HG03520 (cell line): ENCODE measurements at regions not wholly inside any gene's neighbourhood (a gene's known extent, or its start where the extent isn't known, plus 50 kb on each side); places are given as distances from the start of the nearest gene placed in this dataset.

Source experiments
- ATAC-seq: cut with Tn5 transposase; IDR thresholded peaks from one replicate; pipeline ENCODE4 v1.9.1; 2021; ENCODE audit warnings: mild to moderate bottlenecking, moderate library complexity; ENCODE audit not compliant: unreplicated experiment

DNA sequence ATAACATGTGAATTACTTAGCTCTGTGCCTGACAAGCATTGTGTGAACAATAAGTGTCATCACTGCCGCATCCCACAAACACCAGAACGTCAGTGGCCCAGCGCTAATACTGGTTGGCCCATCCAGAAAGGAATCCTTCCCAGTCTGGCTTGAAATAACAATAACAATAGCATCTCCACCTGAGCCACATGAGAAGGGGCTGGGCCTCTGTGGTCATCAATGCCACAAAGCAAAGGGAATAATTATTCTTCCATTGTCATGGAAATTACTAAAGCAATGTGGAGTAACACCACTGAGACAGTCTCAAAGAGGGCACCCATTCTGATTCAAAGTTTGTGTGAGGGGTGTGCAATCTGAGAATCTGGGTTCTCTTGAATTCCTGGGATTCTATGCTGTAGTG lies 105.7 kb upstream of the INHBA start:
- no peak for ATAC-seq

DNA sequence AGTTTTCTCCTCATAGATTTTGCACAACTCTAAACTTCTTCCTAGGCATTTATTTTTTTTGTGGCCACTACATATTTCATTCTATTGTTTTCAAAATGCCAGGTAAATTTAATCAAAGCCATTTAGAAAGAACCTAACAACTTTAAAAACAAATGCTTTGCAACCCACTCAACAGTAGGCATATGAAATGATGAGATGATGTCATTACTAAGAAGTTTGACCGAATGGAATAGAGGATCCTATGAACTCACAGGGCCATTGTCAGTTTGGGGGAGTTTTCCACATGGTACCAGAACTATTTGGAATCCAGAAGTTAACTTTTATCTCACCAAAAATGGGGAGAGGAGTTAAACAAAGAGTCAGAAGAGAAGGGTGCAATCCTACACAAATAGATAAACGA lies 100.7 kb upstream of the INHBA start:
- no peak for ATAC-seq

DNA sequence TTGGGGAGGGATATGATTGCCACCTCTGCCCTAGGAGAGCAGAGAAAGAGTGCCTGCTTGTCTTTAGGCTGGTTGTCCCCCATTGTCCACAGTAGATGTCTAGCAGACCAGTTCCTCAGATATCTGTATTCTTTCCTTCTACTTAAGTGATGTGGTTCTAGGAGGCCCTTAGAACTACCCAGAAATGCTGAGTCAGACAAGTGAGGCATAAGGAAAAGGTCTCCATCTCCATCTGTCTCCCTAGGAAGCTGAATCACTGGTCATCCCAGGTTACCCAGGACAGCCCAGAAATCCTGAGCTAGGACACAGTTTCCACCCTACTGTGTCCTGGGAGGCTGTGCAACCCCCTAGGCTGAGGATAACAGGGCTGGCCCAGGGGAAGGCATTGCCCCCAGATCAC lies 93.4 kb upstream of the INHBA start:
- no peak for ATAC-seq

DNA sequence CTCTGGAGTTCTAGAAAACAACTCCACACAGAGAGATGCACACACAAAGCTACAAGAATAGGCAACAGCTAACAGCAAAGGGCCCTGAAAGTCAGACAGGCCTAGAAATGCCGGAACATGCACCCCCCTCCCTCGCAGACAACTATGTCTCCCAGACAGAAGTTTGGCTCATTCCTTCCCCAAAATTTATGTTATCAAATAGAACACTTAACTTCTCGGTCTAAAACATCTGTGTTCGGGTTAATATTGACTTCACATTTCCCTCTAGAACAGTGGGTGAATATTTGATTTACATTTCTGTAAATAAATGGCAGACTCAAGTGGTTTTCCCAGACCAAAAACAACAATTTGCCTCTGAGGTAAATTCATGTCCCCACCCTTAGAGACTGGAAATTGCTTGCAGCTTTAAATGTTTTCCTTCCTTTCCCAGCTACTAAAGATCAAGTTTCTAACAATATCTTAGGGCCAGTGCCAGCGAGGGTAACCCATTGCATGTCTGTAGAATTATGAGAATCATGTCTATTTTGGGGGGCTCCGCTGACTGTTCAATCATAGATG lies 92.5 kb upstream of the INHBA start:
- no peak for ATAC-seq

DNA sequence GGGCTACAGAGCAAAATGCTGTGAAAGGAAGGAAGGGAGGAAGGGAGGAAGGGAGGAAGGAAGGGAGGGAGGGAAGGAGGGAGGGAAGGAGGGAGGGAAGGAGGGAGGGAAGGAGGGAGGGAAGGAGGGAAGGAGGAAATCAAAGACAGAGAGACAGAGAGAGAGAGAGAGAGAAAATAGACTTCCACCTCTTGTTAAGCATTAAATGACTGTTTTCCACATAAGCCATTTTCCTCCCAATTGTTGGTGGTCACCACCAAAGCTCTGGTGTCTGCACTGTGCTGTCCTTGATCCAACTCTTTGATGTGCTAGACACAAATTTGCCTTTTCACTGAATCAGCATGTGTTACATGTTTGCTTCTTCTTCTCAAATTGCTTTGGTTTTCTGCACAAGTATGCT lies 90.7 kb upstream of the INHBA start:
- no peak for ATAC-seq

DNA sequence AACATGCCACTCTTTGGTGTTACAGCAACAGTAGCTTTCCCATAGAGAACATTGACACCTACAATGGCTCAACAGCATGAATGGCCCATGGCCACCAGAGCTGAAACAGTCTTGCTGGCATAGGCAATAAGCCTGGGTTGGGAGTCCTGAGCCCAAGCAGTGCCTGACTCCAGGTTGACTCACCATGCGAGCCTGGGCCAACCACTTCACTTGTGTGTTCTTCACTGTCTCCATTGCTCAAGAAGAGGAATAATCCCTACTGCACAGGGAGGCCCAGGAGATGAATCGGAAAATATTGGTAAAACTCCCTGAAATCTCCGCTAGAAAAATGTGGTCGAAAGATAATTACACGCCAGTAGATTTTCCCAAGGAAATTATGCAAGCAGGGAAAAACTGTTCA lies 89.2 kb upstream of the INHBA start:
- no peak for ATAC-seq

DNA sequence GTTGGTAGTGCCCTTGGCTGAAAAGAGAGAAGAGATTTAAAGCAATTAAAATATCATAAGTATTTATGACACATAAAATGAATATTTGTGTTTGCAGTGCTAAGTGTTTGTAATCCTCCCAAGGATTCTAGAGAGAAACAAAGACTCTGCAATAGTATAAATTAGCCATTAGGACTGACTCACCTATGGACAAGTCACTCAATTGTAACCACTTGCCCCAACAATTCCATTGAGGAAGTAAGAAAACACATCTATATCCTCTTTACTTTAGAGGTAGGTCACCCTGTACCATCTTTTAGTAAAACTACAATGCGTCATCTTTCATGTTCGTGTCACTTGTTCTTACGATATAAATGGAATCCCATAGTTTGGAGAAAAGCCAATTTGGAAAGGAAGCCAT lies 85.7 kb upstream of the INHBA start:
- no peak for ATAC-seq

DNA sequence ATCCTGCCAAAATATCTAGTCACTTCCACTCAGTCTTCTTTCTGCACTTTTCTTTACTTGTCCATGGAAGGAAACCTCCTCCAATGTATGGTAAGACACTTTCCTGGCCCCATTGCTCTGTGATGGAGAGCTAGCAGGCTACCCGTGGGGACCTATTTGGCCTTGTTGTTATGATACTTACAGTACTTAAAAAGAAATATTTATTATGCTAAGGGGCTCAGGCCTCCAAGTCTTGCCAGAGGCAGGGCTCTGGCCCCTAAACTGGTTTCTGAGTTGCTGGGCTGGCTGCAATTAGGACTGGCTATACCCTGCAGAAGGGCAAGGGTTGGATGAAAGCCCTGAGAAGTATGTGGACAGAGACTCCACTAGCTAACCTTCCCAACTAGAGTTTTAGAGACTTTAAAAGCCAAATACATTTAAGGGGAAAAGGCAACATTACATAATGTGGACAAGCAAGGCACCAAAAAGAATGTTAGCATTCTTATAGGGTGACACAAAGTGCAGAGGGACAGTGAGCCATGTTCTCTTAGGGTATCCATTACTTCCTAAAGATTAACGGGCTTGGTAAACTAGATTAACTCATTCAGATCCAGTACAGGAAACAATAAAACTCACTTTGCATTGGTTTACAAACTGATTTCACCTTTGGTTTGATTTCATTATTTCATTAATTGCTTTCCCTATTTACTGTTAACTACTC lies 84.9 kb upstream of the INHBA start:
- ATAC-seq: no peak

DNA sequence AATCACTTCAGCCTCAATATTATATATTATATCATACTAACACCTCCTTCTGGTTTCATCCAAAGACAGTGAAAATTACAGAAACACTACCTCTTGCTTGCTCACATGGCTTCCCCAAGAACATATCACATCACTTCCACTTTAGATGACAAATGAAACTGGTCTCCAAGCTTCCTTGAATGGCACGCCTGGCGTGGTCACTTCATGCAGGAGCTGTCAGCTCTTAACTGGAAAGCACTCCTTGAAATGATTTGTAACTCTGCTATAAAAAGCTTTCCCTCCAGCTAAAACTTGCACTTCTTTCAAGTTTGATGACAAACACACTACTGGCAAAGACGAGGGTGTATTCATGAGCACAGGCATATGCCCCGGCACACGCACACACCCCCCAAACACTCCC lies 84.1 kb upstream of the INHBA start:
- no peak for ATAC-seq

DNA sequence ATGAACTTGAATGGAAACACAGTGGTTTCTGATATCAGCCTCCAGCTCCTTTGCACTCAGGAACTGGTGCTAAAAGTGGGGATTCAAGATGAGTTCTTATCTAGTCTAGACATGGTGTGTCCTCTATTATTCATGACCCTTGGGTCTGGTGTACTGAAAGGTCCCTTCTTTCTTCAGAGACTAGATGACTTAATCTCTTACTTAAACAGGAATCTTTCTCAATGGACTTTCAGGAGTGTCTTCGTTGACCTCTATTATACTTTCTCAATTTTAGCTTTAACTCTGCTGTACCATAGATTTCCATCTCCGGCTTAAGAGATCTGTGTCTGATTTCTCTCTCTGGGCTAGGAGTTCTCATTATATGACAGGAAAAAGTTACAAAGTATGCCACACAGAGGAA lies 83.5 kb upstream of the INHBA start:
- ATAC-seq: no peak

DNA sequence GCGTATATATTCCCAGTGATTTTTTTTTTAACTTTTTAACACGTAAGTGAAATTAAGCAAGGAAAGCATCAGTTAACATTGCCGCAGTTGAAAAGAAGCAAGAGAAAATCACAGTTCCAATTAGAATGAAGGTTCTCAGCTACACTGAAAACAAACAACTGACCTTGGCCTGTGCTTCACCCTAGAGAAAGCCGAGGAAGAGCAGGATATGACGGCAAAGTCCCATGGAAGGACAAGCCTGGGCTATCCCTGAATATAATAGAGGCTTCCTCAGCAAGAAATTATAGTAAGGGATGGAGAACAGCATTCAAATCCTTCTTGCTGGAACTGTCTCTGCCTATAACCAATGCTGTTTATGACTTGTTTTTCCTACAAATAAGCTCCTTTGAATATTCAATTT lies 83.0 kb upstream of the INHBA start:
- ATAC-seq: no peak

DNA sequence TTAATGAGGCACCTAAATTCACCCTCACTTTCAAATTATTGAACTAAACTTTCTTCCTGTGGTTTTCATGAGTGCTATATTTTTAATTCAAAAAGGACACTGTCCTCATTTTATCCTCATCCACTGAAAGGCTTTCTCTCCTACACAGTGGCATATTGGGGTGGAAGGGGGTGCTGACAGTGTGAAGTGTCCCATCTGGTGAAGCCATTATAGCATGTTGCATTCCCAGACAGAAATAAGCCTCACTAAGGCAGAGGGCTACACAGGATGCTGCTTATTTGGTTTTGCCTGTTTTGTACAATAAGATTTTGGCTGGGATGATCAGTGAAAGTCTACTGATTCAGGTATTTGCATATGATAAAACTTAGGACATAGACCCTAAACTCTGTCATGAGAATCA lies 82.4 kb upstream of the INHBA start:
- no peak for ATAC-seq

DNA sequence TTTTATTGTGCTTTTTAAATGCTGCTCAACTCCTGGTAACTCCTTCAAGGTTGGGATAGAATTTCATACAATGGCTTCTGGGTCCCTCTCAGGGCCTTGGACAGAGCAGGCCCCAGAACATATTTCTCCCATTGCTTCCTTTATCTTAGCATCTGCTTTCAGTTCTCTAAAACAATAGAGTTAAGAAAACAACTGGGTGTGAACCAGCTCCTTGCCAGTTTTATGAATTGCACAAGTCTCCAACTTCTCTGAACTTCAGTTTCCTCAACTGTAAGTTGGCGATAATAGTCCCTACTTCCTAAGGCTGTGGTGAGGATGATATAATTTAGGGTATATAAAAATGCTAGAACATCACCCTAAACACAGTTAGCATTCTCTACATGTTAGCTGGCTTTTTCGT lies 77.0 kb upstream of the INHBA start:
- no peak for ATAC-seq

DNA sequence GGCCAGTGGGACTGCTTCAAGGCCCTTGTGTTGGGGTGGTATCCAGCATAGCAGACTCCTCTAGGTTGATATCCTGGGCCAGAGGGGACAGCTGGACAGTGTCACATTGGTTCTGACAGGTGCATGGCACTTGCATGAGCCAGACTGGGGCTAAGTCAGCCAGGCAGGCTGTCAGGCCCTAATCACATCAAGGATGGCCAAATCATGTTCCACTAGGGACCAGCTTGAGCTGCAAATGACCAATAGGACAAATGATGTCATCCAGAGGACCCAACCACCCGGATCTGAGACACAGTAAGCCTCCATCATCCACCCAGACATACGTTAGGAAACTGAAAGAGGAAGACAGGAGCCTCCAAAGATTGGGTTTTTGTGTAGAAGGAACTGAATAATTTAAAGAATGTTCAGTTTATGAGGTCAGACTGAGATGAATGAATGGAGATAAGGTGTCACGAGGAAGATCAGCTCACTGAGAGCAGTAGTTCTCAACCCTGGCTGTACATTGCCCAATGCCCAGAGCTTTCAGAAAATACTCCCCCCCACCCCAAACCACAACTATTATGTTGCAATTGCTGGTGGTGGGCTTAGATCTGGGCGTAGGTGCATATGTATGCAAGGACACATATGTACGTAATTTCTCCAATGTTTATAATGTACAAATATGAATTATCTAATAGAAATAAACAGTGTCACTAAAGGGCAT lies 75.2 kb upstream of the INHBA start:
- ATAC-seq: no peak

DNA sequence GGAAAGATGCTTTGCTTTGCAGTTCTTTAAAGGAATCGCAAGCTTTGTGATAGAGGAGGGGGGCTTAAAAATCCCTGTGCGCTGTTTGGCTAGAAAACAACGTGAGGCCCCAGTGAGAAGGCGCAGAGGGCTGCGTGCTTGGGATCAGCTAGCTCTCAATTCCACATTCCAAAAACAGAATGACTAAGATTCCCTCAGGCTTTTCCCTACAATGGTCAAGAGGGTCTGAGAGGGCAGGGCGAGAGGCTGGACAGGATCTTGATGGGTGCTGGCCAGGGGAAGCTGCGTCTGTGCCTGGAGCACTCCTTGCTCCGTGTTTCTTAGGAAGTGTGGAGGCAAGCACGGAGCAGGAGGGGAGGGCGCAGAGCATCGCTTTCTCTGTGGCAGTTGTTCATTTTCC lies 72.1 kb upstream of the INHBA start:
- no peak for ATAC-seq

DNA sequence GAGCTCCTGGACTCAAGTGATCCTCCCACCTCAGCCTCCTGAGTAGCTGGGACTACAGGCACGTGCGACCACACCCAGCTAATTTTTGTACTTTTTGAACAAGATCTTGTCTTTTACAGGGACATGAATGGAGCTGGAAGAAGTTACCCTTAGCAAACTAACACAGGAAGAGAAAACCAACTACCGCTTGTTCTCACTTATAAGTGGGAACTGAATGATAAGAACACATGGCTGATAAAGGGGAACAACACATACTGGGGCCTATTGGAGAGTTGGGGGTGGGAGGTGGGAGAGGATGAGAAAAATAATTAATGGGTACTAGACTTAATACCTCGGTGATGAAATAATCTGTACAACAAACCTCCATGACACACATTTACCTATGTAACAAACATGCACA lies 70.9 kb upstream of the INHBA start:
- ATAC-seq: no peak

DNA sequence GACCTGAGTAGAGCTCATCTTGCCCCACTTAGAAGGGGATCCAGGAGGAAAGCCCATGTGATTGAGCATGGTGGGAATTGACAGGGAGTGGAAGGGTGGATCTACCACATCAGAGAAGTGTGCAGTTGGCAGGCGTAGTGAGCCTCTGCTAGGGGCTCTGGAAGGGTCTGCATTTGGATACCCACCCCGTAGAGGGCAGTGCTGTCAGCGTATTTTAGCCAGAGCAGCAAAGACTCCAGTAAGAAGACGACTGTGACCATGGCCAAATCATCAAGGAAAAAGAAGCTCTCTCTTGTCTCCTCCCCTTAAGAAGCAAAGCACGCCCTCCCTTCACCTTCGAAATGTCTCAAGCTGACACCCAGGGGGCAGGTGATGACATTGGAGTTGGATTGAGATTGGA lies 68.8 kb upstream of the INHBA start:
- no peak for ATAC-seq

DNA sequence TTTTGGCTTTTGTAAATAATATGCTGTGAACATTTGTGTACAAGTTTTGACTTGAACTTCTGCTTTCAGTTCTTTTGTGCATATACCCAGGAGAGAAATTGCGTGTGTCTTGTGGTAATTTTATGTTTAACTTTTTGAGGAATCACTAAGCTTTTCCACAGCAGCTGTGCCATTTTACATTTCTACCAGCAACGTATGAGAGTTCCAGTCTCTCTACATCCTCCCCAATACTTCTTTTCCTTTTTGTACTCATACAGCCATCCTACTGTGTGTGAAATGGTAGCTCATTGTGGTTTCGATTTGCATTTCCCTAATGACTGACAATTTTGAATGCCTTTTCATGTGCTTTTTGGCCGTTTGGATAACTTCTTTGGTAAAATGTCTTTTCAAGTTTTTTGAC lies 66.3 kb upstream of the INHBA start:
- ATAC-seq: no peak

DNA sequence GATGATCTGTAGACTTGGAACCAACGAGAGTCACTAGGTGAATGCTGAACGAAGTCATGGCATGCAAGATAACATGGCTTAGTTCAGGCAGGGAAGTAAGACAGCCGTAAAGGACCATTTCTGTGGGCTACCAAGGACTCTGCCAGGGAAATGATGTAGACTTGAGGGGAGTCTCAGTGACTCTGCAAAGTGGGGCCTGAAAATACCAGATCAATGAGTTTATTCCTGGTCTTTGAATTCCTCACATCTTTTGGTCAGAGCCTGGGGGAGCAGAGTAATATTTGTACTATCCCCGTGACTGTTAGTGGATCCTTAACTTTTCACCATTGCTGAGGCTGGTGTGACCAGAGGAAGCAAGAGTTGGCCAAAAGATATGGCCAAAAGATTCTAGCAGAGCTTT lies 60.7 kb upstream of the INHBA start:
- ATAC-seq: no peak

DNA sequence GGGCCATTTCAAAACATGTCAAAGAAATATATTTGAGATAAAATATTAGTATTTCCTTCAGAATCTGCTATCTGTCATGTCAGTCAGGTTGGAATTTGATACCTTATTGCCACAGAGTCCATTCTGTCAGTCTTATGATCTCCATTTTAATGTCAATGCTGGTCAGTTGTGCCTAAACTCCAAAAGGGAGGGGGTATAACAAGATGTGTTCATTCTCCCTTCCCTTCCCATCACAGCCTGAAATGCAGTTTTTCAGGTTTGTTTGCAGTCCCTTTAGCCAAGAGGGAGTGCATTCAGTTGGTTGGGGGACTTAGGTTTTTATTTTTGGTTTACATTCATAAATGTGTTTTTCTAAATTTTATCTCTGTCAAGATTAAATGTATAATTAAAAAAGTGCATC lies 59.8 kb upstream of the INHBA start:
- no peak for ATAC-seq

DNA sequence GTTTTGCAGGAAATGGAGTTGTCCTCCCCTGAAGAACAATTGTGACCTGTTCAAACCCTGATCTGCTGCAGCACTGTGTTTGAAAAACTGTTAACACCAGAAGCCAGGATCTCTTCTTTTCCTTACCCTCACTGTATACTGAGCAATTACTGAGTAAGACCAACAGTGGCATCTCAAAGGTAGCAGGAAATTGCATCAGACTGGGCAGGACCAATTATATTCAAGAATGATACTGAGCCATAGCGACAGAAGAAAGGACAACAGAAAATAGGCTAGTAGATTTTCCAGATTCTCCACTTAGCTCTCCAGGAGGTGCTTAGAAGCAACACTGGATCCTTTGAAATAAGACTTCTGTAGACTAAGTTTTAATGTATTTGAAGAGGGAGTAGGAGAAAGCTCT lies 57.4 kb upstream of the INHBA start:
- no peak for ATAC-seq

DNA sequence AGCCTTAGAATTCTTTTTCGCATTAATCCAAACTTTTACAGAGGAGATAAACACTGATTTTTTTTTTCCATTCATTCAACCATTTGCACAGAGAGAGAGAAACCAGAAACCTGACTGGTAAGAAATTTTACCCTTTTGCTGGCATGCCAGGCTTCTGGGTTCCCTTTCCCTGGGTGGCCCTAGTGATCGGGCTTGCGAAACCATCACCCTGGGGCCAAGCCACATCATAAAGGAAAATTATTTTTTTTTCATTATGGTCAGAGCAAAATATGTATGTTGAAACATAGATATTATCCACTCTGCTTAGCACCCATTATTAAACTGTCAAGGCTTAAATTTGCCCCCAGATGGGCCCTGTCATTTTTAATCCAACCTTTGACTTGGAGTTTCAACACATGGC lies 55.4 kb upstream of the INHBA start:
- ATAC-seq: no peak
